ENCODE measurements at regions not wholly inside any gene's neighbourhood (a gene's known extent, or its start where the extent isn't known, plus 50 kb on each side); places are given as distances from the start of the nearest gene placed in this dataset.
A peak's percentile ranks its signal among the peaks of the same experiment; 100 is the strongest.
"Not testable (repeated sequence)": the region's sequence is repeated elsewhere in the genome, so short reads cannot be mapped to it uniquely, and the experiment has no call there.

DNA sequence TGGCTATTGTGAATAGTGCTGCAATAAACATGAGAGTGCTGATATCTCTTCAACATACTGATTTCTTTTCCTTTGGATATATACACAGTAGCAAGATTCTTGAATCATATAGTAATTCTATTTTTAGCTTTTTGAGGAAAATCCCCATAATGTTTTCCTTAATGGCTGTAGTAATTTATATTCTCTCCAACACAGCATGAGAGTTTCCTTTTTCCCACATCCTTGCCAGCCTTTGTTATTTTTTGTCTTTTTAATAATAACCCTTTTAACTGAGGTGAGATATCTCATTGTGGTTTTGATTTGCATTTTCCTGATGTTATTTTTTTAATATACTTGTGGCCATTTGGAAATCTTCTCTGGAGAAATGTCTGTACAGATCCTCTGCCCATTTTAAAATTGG, 132.6 kb downstream of the PRL start:
- no peak for DNase-seq

DNA sequence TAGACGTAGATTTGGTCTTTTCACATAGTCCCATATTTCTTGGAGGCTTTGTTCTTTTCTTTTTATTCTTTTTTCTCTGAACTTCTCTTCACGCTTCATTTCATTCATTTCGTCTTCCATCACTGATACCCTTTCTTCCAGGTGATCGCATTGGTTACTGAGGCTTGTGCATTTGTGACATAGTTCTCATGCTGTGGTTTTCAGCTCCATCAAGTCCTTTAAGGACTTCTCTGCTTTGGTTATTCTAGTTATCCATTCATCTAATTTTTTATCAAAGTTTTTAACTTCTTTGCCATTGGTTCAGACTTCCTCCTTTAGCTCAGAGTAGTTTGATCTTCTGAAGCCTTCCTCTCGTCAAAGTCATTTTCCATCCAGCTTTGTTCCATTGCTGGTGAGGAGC, 125.8 kb downstream of the PRL start:
- not testable (repeated sequence) for DNase-seq

DNA sequence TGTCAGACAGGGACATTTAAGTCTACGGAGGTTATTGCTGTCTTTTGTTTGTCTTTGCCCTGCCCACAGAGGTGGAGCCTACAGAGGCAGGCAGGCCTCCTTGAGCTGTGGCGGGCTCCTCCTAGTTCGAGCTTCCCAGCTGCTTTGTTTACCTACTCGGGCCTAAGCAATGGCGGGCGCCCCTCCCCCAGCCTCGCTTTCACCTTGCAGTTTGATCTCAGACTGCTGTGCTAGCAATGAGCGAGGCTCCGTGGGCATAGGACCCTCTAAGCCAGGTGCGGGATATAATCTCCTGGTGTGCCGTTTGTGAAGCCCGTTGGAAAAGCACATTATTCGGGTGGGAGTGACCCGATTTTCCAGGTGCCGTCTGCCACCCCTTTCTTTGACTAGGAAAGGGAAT, 125.0 kb downstream of the PRL start:
- DNase-seq, result not testable (repeated sequence)

DNA sequence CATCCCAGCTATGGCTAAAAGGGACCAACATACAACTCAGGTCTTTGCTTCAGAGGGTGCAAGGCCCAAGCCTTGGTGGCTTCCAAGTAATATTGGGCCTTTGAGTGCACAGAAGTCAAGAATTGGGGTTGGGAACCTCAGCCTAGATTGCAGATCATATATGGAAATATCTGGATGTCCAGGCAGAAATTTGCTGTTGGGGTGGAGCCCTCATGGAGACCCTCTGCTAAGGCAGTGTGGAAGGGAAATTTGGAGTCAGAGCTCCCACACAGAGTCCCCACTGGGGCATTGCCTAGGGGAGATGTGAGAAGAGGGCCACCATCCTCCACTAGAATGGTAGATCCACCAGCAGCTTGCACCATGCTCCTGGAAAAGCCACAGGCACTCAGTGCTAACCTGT, 123.5 kb downstream of the PRL start:
- no peak for DNase-seq

DNA sequence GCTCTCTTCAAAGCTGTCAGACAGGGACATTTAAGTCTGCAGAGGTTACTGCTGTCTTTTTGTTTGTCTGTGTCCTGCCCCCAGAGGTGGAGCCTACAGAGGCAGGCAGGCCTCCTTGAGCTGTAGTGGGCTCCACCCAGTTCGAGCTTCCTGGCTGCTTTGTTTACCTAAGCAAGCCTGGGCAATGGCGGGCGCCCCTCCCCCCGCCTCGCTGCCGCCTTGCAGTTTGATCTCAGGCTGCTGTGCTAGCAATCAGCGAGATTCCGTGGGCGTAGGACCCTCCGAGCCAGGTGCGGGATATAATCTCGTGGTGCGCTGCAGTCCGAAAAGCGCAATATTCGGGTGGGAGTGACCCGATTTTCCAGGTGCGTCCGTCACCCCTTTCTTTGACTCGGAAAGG, 116.6 kb downstream of the PRL start:
- DNase-seq, result not testable (repeated sequence)

DNA sequence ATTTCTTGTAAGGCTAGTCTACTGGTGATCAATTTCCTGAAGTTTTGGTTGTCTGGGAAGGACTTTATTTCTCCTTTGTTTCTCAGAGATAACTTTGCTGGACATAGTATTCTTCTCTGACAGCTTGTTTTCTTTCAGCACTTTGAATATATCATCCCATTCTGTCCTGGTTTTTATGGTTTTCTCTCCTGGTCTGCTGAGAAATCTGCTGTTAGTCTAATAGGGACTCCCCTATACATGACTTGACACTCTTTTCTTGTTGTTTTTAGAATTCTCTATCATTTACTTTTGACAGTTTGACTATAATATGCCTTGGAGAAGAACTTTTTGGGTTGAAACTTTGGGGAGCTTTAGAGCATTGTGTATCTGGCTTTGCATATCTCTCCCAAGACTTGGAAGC, 112.5 kb downstream of the PRL start:
- no peak for DNase-seq

DNA sequence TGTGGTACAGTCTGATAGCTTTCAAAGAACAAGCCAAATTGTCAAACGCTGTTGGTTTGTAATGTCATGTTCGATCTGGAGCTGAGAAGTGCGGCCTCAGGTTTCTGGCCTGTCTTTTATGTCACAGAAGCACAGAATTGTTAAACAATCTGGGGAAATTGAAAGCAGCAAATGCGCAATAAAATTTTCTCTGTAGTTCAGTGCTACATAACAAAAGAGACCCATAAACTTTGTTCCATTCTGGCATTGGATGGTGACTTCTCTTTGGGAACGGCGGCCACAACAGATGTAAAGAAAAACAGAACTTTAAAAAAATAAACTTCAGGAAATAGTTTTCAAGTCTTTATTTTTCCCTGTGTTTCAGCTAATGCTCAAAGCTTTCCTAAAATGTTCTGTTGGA, 106.9 kb downstream of the PRL start:
- no peak for DNase-seq

DNA sequence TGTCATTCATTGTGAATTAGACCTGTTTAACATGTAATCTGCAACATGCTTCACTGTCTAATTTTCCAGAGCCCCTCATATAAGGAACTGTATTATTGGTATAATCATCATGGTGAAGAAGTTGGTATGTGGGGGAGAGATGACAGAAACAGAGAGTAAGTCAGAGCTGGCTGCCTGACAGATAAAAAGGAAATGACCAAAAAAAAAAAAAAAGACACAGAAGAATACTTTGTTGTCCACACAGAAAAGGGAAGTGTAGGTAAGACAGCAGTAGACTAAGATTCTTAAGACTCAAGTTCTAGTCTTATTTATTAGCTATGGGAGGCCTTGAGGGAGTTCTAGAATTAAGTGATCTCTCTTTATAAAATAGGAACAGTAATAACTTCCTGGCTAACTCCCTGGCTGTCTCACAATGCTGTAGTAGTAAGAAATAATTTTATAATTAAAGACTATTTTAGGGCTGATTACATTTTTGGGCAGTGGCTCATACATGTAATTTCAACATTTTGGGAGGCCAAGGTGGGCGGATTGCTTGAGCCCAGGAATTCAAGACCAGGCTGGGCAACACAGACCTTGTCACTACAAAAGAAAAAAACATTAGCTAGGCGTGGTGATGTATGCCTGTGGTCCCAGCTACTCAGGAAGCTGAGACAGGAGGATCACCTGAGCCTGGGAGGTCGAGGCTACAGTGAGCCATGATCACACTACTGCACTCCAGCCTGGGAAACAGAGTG, 102.5 kb downstream of the PRL start:
- no peak for DNase-seq

DNA sequence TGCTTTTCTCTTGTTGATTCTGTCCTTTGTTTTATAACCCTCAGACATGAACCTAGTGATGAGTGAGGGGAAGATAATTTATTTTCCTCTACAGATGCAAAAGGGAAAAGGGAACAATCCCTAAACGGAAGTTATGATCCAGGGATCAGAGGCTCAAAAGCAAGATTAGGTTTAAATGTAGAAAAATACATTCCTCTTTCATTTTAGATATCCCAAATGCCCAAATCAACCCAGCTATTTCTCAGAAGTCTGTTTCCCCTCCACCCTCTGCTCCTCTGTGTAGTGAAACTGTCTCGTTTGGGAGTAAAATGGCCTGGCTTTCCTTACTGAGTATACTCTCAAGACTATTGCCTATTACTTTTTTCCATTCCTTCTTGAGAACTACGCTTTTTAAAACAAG, 97.1 kb downstream of the PRL start:
- DNase-seq, result no peak

DNA sequence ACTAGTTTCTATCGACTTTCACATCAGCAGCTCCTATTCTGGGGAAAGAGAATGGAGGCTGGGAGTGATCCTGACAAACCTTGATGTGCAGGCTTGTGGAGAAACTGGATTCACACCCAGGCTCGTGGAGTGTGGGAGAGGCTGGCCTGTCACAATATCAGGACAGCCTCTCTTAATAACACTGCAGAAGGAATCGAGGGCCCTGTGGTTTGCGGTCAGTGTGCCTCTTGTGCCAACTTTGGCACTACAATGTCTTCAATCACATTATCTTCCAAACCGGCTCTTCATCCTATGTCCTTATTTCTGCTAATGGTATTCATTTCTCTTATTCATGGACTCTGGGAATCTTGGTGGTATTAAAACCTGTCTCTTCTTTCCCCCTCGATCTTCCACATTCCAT, 92.7 kb downstream of the PRL start:
- no peak for DNase-seq

DNA sequence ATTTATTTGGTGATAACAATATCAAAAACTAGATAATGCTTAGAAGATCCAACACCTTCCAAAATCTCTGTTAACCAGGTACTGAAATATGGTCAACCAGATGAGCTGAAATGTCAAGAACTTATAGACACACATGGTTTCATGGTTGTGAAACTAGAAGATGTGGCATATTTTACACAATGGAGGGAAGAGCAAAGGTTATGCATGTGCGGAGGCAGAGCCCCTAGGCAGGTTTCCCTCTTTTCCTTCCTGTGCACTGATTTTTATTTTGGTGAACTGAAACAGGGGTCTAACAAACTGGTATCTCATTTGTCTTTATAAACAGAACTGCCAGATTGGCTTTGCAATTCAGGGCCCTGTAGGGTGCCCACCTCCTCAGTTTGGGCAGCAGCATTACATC, 91.6 kb downstream of the PRL start:
- no peak for DNase-seq

DNA sequence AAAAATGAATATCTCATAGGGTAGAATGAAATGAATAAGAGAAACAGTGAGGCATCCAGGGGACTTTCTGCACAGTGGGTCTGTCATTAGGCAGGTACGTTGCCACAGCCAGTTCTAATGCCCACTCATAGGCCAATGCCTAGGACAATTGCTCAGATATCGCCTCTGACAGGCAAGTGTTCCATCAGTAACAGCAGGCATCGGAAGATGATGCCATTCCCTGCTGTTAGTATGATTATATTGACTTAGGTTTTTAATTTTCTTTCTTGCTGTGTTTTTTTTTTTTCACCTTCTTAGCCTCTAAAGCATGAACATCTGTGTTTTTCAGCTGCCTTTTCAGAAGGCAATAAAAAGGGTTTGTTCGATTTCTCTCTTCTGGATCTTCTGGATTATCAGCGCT, 90.7 kb downstream of the PRL start:
- no peak for DNase-seq

DNA sequence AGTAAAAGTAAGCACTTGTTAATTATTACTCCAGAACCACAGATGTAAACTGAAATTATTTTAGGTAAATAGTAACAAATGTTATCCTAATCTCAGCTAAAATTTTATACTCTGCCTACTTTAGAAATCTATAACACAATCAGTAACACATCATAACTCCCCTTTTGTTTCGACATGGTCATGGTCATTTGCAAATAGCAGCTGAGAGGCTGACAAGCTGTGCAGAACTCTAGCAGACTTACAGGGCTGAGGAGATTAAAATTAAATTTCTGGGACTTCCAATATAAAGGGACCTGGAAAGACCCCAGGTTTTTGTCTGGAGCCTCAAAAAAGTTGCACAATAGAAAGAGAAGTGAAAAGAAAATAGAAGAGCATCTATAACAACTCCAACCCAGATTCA, 88.8 kb downstream of the PRL start:
- DNase-seq, result no peak

DNA sequence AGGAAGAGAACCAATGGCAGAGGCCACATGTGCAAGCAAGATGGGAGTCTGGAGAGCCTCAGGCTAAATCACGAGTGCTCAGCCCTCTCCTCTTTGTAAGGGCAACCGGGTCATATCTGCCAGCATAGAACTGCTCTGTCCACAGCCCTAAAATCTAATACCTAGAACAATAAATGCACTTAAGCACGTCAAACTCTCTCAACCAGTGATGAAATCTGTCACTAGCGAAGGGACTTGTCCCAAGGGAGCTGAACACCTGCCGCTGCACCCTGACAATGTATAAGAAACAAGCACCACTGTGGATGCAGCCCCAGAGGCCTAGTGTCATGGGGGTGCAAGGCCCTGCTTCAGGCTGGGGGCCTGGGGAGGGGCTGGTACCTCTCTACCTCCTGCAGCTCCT, 82.5 kb downstream of the PRL start:
- no peak for DNase-seq

DNA sequence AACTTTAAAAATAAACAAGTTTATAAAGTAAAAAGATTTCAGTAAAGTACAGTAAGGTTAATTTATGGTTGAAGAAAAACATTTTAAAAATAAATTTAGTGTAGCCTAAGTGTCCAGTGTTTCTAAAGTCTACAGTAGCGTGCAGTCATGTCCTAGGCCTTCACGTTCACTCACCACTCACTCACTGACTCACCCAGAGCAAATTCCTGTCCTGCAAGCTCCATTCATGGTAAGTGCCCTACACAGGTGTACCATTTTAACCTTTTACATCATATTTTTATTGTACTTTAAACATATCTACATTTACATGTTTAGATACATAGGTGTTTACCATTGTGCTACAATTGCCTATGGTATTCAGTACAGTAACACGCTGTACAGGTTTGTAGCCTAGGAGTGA, 81.4 kb downstream of the PRL start:
- not testable (repeated sequence) for DNase-seq

DNA sequence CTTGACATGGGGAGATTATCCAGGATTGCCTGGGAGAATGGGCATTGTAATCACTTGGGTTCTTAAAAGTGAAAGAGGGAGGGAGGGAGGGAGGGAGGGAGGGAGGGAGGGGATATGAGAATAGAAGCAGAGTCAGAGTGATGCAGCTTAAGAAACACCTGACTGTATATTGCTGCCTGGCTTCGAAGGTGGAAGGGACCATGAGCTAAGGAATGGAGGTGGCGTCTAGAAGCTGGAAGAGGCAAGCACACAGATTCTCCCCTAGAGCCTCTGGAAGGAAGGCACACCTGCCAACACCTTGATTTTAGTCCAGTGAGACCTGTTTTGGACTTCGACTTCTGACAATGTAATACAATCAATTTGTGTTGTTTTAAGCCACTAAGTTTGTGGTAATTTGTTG, 78.4 kb downstream of the PRL start:
- no peak for DNase-seq

DNA sequence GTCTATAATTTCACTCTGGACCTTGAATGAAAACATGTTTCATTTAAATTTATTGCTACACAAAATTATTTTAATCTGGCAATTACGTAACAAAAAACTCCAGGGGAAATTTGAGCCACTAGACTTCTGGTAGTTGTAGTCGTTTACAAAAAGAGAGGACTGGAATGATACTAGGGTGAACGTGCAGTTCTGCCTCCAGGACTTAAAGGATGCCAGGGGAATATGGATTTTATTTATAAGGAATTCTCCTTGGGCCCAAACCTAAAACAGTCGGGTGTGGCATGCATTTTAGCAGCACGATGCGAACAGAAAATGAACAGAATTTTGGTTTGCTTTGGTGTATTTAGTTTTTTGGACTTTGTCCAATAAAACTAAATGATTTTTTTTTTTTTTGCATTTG, 76.9 kb downstream of the PRL start:
- DNase-seq, result no peak

DNA sequence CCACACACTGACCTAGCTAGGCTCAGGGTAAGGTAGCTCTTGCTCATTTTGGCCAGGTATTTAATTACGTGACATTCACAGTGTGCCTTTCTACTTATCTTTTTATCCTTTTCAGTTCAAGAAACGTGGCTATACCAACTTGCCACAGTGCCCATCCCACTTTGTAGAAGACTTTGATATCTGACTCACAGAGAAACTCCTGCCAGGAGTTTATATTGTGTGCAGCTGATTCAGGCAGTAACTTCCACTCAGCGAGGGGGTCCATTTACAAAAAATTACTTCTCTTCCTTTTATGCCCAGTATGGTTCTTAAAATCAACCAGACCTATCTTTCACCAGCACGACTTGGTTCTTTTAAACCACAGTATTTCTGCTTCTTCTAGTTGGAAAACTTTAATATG, 75.6 kb downstream of the PRL start:
- no peak for DNase-seq

DNA sequence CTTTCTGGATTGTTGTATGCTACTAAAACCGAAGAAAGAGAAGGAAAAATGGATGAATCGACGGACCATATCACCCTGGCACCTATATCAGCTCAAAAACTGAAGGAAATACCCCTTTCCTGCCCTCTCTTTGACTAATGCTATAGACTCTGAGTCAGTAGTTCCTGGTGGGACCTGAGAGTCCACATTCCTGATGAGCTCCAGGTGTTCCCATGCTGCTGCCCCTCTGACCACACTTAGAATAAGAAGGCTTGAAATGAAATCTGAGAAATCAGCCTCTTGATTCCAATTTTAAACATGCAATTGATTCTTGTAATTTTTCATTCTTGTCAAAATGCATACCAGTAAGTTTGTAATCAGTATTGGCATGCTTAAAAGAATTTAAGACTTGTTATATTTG, 75.2 kb downstream of the PRL start:
- DNase-seq, result no peak

DNA sequence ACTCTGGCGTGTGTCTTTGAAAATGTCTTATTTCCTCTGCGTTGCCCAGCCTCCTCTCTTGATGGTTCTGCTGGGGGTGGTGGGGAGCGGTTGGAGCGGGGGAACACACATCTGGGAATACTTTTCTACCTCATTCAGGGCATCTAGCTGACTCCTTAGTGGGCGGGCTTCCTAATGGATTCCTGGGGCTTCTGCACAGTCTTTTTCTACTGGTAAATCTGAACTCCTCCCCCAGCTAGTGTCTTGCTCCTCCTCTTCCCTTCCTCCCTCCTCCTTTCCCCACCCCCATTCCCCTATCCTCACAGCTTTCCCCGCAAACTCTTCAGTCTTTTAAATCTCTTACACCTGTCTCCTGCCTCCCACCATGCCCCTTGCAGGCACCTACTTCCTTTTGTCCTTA, 74.4 kb downstream of the PRL start:
- no peak for DNase-seq

DNA sequence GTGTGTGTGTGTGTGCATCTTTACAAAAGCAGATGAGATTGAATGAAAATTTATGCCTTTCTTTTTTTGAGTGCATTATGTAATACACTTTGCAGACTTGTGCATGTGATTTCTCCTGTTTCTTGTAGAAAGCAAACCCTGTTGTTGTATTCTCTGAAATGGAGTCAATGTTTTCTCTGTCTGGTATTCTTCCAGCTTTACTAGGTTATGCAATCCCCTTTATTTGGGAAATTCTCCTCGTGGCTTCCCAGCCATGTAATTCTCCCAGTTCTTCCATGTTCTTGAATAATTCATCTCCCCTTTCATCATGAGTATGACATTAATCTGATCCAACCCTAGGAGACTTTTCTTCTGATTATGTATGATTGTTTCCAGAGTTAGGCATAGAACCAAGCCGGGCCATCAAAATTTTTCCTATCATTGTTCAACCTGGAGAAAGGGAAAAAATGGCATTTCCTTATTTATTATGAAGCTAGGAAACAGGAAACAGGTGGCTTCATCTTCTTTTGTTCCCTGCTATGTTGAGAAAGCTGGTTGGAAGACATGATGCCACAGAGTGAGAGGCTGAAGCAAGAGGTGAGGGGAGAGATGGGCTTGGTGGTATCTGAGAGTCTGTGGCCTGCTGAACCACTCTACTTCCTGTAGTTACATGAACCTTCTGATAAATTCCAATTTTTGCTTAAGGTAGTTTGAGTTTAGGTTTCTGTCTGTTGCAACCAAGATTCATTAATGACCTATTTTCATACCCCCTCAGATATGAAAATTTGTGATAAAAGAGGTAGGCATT, 68.8 kb downstream of the PRL start:
- DNase-seq, result no peak

DNA sequence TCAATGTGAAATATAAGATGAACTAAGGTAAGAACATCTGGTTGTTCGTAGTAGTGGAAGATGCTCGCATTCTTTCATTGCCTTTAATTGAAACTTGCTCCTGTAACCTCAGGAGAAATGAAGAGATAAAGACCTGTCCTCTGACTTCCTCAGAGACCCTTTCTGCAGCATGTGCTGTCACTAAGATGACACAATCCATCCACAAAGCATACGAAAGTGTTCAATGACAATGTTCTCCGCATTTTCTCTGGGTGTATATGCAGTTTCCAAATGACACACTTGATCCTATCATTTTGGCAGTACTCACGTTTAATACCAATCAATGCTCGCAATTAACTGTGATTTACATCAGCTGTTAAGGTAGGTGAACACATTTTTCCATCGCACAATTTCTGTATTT, 65.8 kb downstream of the PRL start:
- DNase-seq, result no peak

DNA sequence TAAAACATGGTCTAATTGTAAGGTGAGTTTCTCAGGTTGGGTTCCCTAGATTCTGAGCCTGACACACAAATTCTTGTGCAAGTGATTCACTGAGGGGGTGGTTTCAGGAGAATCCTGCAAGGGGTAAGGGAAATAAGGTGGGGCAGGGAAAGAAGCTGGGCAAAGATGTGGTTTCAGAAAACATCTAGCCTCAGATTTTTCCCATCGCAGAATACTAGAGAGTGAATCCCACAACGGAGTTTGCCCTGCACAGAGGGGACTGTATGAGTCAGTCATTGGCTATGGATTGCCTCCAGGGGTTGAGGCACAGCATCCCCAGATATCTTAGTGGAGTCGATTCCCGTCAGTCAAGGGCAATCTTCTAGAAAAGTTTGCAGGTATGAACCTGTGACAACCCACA, 65.2 kb downstream of the PRL start:
- DNase-seq, result no peak

DNA sequence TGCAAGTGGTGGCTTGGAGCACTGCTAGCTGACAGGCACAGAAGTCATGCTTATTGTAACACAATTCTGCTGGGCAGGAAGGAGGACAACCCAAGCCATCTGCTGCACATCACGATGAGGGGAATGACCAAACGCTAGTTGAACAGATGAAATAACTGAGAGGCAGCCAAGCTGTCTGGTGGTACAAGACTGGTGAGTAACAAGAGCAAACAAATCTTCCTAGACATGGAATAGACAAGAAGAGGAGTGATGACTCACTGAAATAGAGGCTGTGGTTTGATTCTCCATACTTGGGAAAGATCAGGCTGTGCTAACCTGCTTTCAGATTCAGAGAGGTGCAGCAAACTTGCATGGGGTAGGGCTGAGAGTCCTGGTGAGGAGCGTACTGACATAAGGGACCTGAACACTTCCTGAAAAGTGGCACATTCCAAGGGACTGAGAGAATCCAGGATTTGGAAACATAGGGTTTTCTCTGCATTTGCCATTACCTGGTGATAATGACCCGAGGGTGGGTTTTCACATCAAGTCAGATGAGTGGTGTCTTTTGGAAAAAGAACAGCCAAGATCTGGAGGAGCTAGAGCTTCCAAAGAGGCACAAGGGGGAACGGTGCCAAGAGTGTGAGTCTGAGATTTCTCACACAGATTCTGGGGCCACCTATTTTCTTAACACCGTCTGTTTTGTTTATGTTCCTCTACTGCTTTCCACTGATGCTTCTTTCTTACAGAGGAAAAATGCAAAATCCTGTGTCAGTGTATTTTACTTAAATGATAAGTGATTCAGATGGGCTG, 60.0 kb downstream of the PRL start:
- peak; percentile 71 for DNase-seq

All from DMS 273 treated with DMSO at 0.1 percent for 48 hours (cell line).